WTC11 (cell line): ENCODE measurements at regions not wholly inside any gene's neighbourhood (a gene's known extent, or its start where the extent isn't known, plus 50 kb on each side); places are given as distances from the start of the nearest gene placed in this dataset.

ENCODE experiments used
- ATAC-seq: fragments of 200-7000 bp; cut with Tn5 transposase; 2 replicates; pipeline ENCODE4 v1.10.0; 2021; ENCODE audit warnings: mild to moderate bottlenecking, moderate library complexity
- CTCF ChIA-PET: fragments of 300-600 bp; sonication (Branson Sonifier 250); formaldehyde crosslinking; loops from one replicate; lab custom pipeline; 2021; ENCODE audit warnings: antibody characterized with exemption; lab: Charles Lee
- POLR2A ChIA-PET: fragments of 350-600 bp; sonication (Branson Sonifier 250); formaldehyde crosslinking; loops from one replicate; lab custom pipeline; 2021; ENCODE audit warnings: antibody characterized with exemption; lab: Charles Lee
- DNase-seq: peaks from one replicate; pipeline ENCODE4 v3.0.0; 2021; ENCODE audit warnings: low spot score
- H3K27ac Mint-ChIP-seq: 2 replicates; pipeline ENCODE4 v1.8.0; 2021; ENCODE audit warnings: mixed read lengths
- H3K27me3 Mint-ChIP-seq: 2 replicates; pipeline ENCODE4 v1.8.0; 2021; ENCODE audit warnings: low read depth, mild to moderate bottlenecking, moderate library complexity, mixed read lengths
- H3K36me3 Mint-ChIP-seq: 2 replicates; pipeline ENCODE4 v1.8.0; 2021; ENCODE audit warnings: mixed read lengths
- H3K4me1 Mint-ChIP-seq: 2 replicates; pipeline ENCODE4 v1.8.0; 2022; ENCODE audit warnings: mixed read lengths
- H3K4me3 Mint-ChIP-seq: 2 replicates; pipeline ENCODE4 v1.8.0; 2021; ENCODE audit warnings: mild to moderate bottlenecking, moderate library complexity, mixed read lengths
- H3K9me3 Mint-ChIP-seq: 2 replicates; pipeline ENCODE4 v1.8.0; 2021; ENCODE audit warnings: mixed read lengths
- CTCF ChIP-seq: fragments of 200-600 bp; IDR thresholded peaks from 2 replicates; pipeline ENCODE4 v1.8.0; 2022; ENCODE audit warnings: antibody characterized with exemption
- FOXJ3 ChIP-seq: sonication (generic); formaldehyde crosslinking; IDR thresholded peaks from 2 replicates; pipeline ENCODE4 v1.9.0; 2021; ENCODE audit warnings: missing genetic modification reagents, mild to moderate bottlenecking, borderline replicate concordance
- FOXK1 ChIP-seq: sonication (generic); formaldehyde crosslinking; IDR thresholded peaks from 2 replicates; pipeline ENCODE4 v1.8.0; 2022; ENCODE audit warnings: mild to moderate bottlenecking, moderate library complexity, missing genetic modification reagents
- GTF2I ChIP-seq: fragments of 250-450 bp; sonication (Bioruptor Pico); conservative IDR thresholded peaks from 2 replicates; pipeline ENCODE4 v1.4.0; 2021; ENCODE audit warnings: mild to moderate bottlenecking
- NR3C1 ChIP-seq: sonication (generic); formaldehyde crosslinking; conservative IDR thresholded peaks from 2 replicates; pipeline ENCODE4 v1.8.1; 2023; ENCODE audit warnings: low read depth, mild to moderate bottlenecking, missing genetic modification reagents
- OVOL2 ChIP-seq: fragments of 250-450 bp; sonication (Bioruptor Pico); IDR thresholded peaks from 2 replicates; pipeline ENCODE4 v1.9.0; 2021; ENCODE audit warnings: mild to moderate bottlenecking, borderline replicate concordance
- RELA ChIP-seq: sonication (generic); formaldehyde crosslinking; IDR thresholded peaks from 2 replicates; pipeline ENCODE4 v1.8.1; 2022; ENCODE audit warnings: missing genetic modification reagents, mild to moderate bottlenecking, borderline replicate concordance
- TP53 ChIP-seq: sonication (generic); formaldehyde crosslinking; IDR thresholded peaks from 2 replicates; pipeline ENCODE4 v1.8.1; 2023; ENCODE audit warnings: mild to moderate bottlenecking, missing genetic modification reagents
- ZBTB21 ChIP-seq: sonication (generic); formaldehyde crosslinking; IDR thresholded peaks from 2 replicates; pipeline ENCODE4 v1.8.1; 2023; ENCODE audit warnings: mild to moderate bottlenecking, missing genetic modification reagents, borderline replicate concordance
- ZNF138 ChIP-seq: sonication (generic); formaldehyde crosslinking; conservative IDR thresholded peaks from 2 replicates; pipeline ENCODE4 v1.8.1; 2022; ENCODE audit warnings: mild to moderate bottlenecking, moderate library complexity, missing genetic modification reagents
- ZNF281 ChIP-seq: sonication (generic); formaldehyde crosslinking; IDR thresholded peaks from 2 replicates; pipeline ENCODE4 v1.8.0; 2023; ENCODE audit warnings: mild to moderate bottlenecking, missing genetic modification reagents
- ZNF532 ChIP-seq: fragments of 250-450 bp; sonication (Bioruptor Pico); IDR thresholded peaks from 2 replicates; pipeline ENCODE4 v1.9.0; 2021; ENCODE audit warnings: mild to moderate bottlenecking, borderline replicate concordance
- TF ChIP-seq, protein P1 (sequence below): sonication (generic); formaldehyde crosslinking; IDR thresholded peaks from 2 replicates; pipeline ENCODE4 v1.8.0; 2022; ENCODE audit warnings: mild to moderate bottlenecking, missing genetic modification reagents
- TF ChIP-seq, protein P2 (sequence below): sonication (generic); formaldehyde crosslinking; conservative IDR thresholded peaks from 2 replicates; pipeline ENCODE4 v1.8.1; 2023; ENCODE audit warnings: mild to moderate bottlenecking, low read depth, missing genetic modification reagents, moderate library complexity
- TF ChIP-seq, protein P3 (sequence below): sonication (generic); formaldehyde crosslinking; IDR thresholded peaks from 2 replicates; pipeline ENCODE4 v1.8.0; 2022; ENCODE audit warnings: mild to moderate bottlenecking, missing genetic modification reagents

DNA sequence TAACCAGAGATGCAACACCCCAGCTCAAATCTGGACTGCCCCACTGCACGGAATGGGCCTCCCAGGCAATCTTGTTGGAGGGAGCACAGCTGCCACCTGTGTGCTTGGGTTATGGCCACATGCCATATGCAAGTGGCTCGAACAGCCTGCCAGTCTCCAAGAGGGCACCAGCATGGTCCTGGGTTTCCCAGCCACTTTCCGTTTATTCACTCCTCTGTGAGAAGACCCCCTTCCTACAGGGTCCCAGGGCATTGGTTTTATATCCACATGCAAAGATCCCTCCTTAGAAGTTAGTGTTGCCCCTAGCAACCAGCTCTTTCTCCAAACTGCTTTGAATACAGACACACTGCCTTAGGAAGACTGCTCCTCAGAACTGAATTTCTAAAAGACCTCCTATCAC is 487.8 kb downstream of the BUD13 start:
- Mint-ChIP-seq H3K27me3 (no peaks in the 10 kb centered on the region; the same call in 1 of the 2 replicates), H3K27ac (no peak overlapping the region), H3K9me3 (peaks cover 16% of the 10 kb centered on the region), H3K4me3 (no peak overlapping the region), H3K4me1 (no peaks in the 10 kb centered on the region; the same call in 1 of the 2 replicates), H3K36me3 (peaks cover 9% of the 10 kb centered on the region)
- TF ChIP-seq RELA (CRISPR knock-in tag) (no peak), ZNF532 (CRISPR knock-in tag) (no peak), ZBTB21 (CRISPR knock-in tag) (no peak), GTF2I (CRISPR knock-in tag) (no peak), TP53 (CRISPR knock-in tag) (no peak)
- TF ChIP-seq, protein P1, sequence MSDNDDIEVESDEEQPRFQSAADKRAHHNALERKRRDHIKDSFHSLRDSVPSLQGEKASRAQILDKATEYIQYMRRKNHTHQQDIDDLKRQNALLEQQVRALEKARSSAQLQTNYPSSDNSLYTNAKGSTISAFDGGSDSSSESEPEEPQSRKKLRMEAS (CRISPR knock-in tag): no peak
- no peak for ATAC-seq
- DNase-seq: no peak
- ChIA-PET POLR2A (no interaction called here), CTCF (interaction anchor here (0.7 kb wide), 1 partner anchor 407 kb away, joined by 3 read pairs; no protein-coding TSS in a partner anchor)

DNA sequence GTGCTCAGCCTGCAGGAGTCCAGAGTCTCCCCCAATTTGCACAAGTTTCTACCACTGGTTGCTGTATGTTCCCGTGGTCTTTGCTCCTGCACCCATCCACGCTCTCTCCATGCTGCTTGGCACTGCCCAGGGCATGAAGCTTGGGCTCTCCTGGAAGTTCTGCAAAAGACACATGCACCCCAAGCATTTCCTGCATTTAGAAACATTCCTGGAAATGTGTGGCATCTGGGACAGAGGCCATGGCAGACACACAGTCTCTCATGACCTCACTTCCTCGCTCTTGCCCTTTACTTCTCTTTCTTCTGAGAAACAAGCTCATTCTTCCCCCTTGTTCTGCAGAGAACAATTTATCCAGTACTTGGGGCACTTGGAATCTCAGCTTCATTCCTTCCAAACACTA is 489.5 kb downstream of the BUD13 start:
- Mint-ChIP-seq H3K27me3 (no peaks in the 10 kb centered on the region), H3K9me3 (no peaks in the 10 kb centered on the region), H3K36me3 (no peaks in the 10 kb centered on the region), H3K27ac (no peak overlapping the region), H3K4me3 (no peak overlapping the region), H3K4me1 (no peaks in the 10 kb centered on the region; the same call in 1 of the 2 replicates)
- CTCF ChIA-PET: interaction anchor here (0.8 to 3.0 kb wide), 2 partner anchors 217 to 222 kb away, joined by 3 to 60 read pairs; no protein-coding TSS in a partner anchor
- ATAC-seq: no peak
- POLR2A ChIA-PET: no interaction called here
- DNase-seq: no peak
- TF ChIP-seq ZNF138 (CRISPR knock-in tag) (no peak), OVOL2 (CRISPR knock-in tag) (no peak), ZNF281 (CRISPR knock-in tag) (no peak), FOXK1 (no peak), CTCF (no peak), FOXJ3 (no peak), NR3C1 (no peak)
- TF ChIP-seq, protein P2, sequence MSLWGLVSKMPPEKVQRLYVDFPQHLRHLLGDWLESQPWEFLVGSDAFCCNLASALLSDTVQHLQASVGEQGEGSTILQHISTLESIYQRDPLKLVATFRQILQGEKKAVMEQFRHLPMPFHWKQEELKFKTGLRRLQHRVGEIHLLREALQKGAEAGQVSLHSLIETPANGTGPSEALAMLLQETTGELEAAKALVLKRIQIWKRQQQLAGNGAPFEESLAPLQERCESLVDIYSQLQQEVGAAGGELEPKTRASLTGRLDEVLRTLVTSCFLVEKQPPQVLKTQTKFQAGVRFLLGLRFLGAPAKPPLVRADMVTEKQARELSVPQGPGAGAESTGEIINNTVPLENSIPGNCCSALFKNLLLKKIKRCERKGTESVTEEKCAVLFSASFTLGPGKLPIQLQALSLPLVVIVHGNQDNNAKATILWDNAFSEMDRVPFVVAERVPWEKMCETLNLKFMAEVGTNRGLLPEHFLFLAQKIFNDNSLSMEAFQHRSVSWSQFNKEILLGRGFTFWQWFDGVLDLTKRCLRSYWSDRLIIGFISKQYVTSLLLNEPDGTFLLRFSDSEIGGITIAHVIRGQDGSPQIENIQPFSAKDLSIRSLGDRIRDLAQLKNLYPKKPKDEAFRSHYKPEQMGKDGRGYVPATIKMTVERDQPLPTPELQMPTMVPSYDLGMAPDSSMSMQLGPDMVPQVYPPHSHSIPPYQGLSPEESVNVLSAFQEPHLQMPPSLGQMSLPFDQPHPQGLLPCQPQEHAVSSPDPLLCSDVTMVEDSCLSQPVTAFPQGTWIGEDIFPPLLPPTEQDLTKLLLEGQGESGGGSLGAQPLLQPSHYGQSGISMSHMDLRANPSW (CRISPR knock-in tag): no peak
- TF ChIP-seq, protein P3, sequence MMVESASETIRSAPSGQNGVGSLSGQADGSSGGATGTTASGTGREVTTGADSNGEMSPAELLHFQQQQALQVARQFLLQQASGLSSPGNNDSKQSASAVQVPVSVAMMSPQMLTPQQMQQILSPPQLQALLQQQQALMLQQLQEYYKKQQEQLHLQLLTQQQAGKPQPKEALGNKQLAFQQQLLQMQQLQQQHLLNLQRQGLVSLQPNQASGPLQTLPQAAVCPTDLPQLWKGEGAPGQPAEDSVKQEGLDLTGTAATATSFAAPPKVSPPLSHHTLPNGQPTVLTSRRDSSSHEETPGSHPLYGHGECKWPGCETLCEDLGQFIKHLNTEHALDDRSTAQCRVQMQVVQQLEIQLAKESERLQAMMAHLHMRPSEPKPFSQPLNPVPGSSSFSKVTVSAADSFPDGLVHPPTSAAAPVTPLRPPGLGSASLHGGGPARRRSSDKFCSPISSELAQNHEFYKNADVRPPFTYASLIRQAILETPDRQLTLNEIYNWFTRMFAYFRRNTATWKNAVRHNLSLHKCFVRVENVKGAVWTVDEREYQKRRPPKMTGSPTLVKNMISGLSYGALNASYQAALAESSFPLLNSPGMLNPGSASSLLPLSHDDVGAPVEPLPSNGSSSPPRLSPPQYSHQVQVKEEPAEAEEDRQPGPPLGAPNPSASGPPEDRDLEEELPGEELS (CRISPR knock-in tag): no peak
